Panc1 (cell line): ENCODE measurements at regions not wholly inside any gene's neighbourhood (a gene's known extent, or its start where the extent isn't known, plus 50 kb on each side); places are given as distances from the start of the nearest gene placed in this dataset.

Source experiments
- POLR2AphosphoS5 ChIP-seq: IDR thresholded peaks from 2 replicates; pipeline ENCODE4 v1.6.1; 2012; ENCODE audit warnings: mild to moderate bottlenecking, low read depth, low read length, moderate library complexity
- TF ChIP-seq, protein P1 (sequence below): fragments of 450-650 bp; IDR thresholded peaks from 2 replicates; pipeline ENCODE4 v1.5.1; 2017; ENCODE audit warnings: mild to moderate bottlenecking

DNA sequence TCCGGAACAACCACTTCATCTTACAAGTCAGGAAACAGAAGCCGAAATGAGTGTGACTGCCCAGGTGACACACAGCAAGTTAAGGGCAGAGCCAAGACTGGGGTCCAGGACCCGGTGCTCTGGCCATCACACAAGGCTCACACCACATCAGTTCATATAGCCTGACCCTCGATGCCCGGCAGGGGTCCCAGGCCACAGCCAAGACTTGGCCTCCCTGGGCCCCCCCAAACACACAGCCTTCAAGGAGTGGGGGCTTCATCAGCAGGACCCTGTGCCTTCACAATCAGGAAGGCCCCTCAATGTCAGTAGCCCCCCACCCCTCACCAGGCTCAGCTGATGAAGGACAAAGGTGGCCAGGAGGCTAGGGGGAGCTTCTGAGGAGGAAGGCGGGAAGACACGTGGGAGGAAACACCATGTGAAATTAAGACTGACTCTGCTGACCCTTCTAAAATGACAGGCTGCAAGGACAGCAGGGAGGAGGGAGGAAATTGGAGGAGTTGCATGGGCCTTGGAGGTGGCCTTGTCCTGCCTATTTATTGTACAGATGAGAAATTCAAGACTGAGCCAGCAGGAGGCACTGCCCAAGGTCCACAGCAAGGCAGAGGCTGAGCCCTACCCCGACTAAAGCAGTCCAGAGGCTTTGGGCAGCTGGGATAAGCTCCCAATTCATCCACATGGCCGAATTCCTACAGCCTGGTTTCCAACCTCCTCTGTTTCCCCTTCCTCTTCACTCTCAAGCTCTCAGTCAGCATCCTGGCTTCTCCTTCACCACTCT is 216.1 kb upstream of the ZMIZ1 start:
- TF ChIP-seq POLR2AphosphoS5 = no peak
- TF ChIP-seq, protein P1, sequence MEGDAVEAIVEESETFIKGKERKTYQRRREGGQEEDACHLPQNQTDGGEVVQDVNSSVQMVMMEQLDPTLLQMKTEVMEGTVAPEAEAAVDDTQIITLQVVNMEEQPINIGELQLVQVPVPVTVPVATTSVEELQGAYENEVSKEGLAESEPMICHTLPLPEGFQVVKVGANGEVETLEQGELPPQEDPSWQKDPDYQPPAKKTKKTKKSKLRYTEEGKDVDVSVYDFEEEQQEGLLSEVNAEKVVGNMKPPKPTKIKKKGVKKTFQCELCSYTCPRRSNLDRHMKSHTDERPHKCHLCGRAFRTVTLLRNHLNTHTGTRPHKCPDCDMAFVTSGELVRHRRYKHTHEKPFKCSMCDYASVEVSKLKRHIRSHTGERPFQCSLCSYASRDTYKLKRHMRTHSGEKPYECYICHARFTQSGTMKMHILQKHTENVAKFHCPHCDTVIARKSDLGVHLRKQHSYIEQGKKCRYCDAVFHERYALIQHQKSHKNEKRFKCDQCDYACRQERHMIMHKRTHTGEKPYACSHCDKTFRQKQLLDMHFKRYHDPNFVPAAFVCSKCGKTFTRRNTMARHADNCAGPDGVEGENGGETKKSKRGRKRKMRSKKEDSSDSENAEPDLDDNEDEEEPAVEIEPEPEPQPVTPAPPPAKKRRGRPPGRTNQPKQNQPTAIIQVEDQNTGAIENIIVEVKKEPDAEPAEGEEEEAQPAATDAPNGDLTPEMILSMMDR = no peak
